ENCODE measurements at regions not wholly inside any gene's neighbourhood (a gene's known extent, or its start where the extent isn't known, plus 50 kb on each side); places are given as distances from the start of the nearest gene placed in this dataset.
"Not testable (repeated sequence)": the region's sequence is repeated elsewhere in the genome, so short reads cannot be mapped to it uniquely, and the experiment has no call there.

- Histone ChIP-seq H3K4me1 (no peaks in the 10 kb centered on the region), H3K4me3 (no peak overlapping the region), H3K27ac (no peak overlapping the region), H3K36me3 (no peaks in the 10 kb centered on the region), H3K9me3 (no peaks in the 10 kb centered on the region), H3K27me3 (no peaks in the 10 kb centered on the region)
- ATAC-seq (no peak), DNase-seq (no peak)
- intact Hi-C loops (cut with DNase I): no loop called here
- WGBS (ENCODE audit: insufficient coverage, low coverage, low lambda C conversion rate, missing lambda C conversion rate): no CpG with 5 or more reads among the region's 3 CpGs
- TF ChIP-seq POLR2A (IDR thresholded peaks at IDR 0.05): no peak
- TF ChIP-seq CTCF (IDR thresholded peaks at IDR 0.05): no peak
Measured at GRCh38 chrY:20891440-20892160, 135.7 kb downstream of the RPS4Y2 start.

GRCh38 chrY:20925350-20926091 lies 169.6 kb downstream of the RPS4Y2 start:
- no CpG with 5 or more reads among the region's 4 CpGs for WGBS (ENCODE audit: insufficient coverage, low coverage, low lambda C conversion rate, missing lambda C conversion rate)
- H3K27me3 ChIP-seq; DNase-seq; H3K4me1 ChIP-seq; ATAC-seq; H3K4me3 ChIP-seq; intact Hi-C loops (cut with DNase I); H3K27ac ChIP-seq; H3K36me3 ChIP-seq; H3K9me3 ChIP-seq: not testable (repeated sequence)

GRCh38 chrY:20929691-20930342 lies 173.9 kb downstream of the RPS4Y2 start:
- no CpG with 5 or more reads among the region's 6 CpGs for WGBS (ENCODE audit: insufficient coverage, low coverage, low lambda C conversion rate, missing lambda C conversion rate)

GRCh38 chrY:20936709-20937251 lies 180.9 kb downstream of the RPS4Y2 start:
- H3K4me3 ChIP-seq; H3K27ac ChIP-seq; H3K9me3 ChIP-seq; H3K36me3 ChIP-seq; intact Hi-C loops (cut with DNase I); ATAC-seq; H3K4me1 ChIP-seq; H3K27me3 ChIP-seq; DNase-seq: not testable (repeated sequence)
- no CpG with 5 or more reads among the region's 7 CpGs for WGBS (ENCODE audit: insufficient coverage, low coverage, low lambda C conversion rate, missing lambda C conversion rate)

More at GRCh38 chrY:20929691-20930342, 173.9 kb downstream of the RPS4Y2 start:
- DNase-seq (peak in 1 of 3 donors; percentile 50), ATAC-seq (peak in 1 of 4 donors; percentile 98)
- no peak overlapping the region for H3K27ac ChIP-seq
- TF ChIP-seq POLR2A (IDR thresholded peaks at IDR 0.05) (no peak), CTCF (IDR thresholded peaks at IDR 0.05) (no peak)
- no peaks in the 10 kb centered on the region for H3K36me3 ChIP-seq
- H3K4me3 ChIP-seq: no peak overlapping the region
- no peaks in the 10 kb centered on the region for H3K27me3 ChIP-seq
- no peaks in the 10 kb centered on the region for H3K4me1 ChIP-seq
- intact Hi-C loops (cut with DNase I): no loop called here
- no peaks in the 10 kb centered on the region for H3K9me3 ChIP-seq

- intact Hi-C loops (cut with DNase I): no loop called here
- H3K36me3 ChIP-seq: no peaks in the 10 kb centered on the region
- DNase-seq (no peak), ATAC-seq (no peak)
- H3K27me3 ChIP-seq: no peaks in the 10 kb centered on the region
- H3K4me1 ChIP-seq: no peaks in the 10 kb centered on the region
- no peak overlapping the region for H3K27ac ChIP-seq
- H3K4me3 ChIP-seq: no peak overlapping the region
- TF ChIP-seq CTCF (IDR thresholded peaks at IDR 0.05): no peak
- no peak for TF ChIP-seq POLR2A (IDR thresholded peaks at IDR 0.05)
- H3K9me3 ChIP-seq: no peaks in the 10 kb centered on the region
- WGBS (ENCODE audit: insufficient coverage, low coverage, low lambda C conversion rate, missing lambda C conversion rate): no CpG with 5 or more reads among the region's 2 CpGs
Measured at GRCh38 chrY:20961512-20961911, 205.6 kb downstream of the RPS4Y2 start.
